Karpas-422 (cell line): ENCODE measurements at regions not wholly inside any gene's neighbourhood (a gene's known extent, or its start where the extent isn't known, plus 50 kb on each side); places are given as distances from the start of the nearest gene placed in this dataset.

Experiments used
- DNase-seq: peaks from one replicate; pipeline ENCODE4 v3.0.0-alpha.2; 2015
- H2AFZ ChIP-seq: fragments of 200-600 bp; sonication (generic); 2 replicates; pipeline ENCODE4 v1.6.1; 2014; ENCODE audit warnings: antibody characterized with exemption, low read length, mixed read lengths
- H3K27ac ChIP-seq: fragments of 200-600 bp; sonication (generic); 2 replicates; pipeline ENCODE4 v1.5.1; 2014; ENCODE audit warnings: mild to moderate bottlenecking, low read length, moderate library complexity
- H3K27me3 ChIP-seq: fragments of 200-600 bp; sonication (generic); 2 replicates; pipeline ENCODE4 v1.6.1; 2014; ENCODE audit warnings: low read length, mixed read lengths
- H3K36me3 ChIP-seq: fragments of 200-600 bp; sonication (generic); 2 replicates; pipeline ENCODE4 v1.6.1; 2014; ENCODE audit warnings: low read length, mixed read lengths; ENCODE audit not compliant: insufficient read depth
- H3K4me1 ChIP-seq: fragments of 200-600 bp; sonication (generic); 2 replicates; pipeline ENCODE4 v1.6.1; 2014; ENCODE audit warnings: mild to moderate bottlenecking, low read length, mixed read lengths
- H3K4me2 ChIP-seq: fragments of 200-600 bp; sonication (generic); 2 replicates; pipeline ENCODE4 v1.6.1; 2014; ENCODE audit warnings: low read length, low read depth, mild to moderate bottlenecking; ENCODE audit not compliant: poor library complexity, severe bottlenecking
- H3K4me3 ChIP-seq: fragments of 200-600 bp; sonication (generic); 2 replicates; pipeline ENCODE4 v1.5.1; 2014; ENCODE audit warnings: mild to moderate bottlenecking, antibody characterized with exemption, low read length, mixed read lengths
- H3K79me2 ChIP-seq: fragments of 200-600 bp; sonication (generic); 2 replicates; pipeline ENCODE4 v1.6.1; 2014; ENCODE audit warnings: mild to moderate bottlenecking, low read length, mixed read lengths
- H3K9ac ChIP-seq: fragments of 200-600 bp; sonication (generic); 2 replicates; pipeline ENCODE4 v1.6.0; 2014; ENCODE audit warnings: low read length
- H3K9me2 ChIP-seq: fragments of 200-600 bp; sonication (generic), shearing (Covaris generic); replicated peaks from 2 replicates; pipeline ENCODE4 v1.6.0; 2014; ENCODE audit warnings: mild to moderate bottlenecking, low read length, moderate library complexity; ENCODE audit not compliant: insufficient read depth
- H3K9me3 ChIP-seq: fragments of 300-700, 200-600 bp; sonication (generic); 2 replicates; pipeline ENCODE4 v1.6.1; 2014; ENCODE audit warnings: low read length, mixed read lengths
- H4K20me1 ChIP-seq: fragments of 200-600 bp; sonication (generic); 2 replicates; pipeline ENCODE4 v1.6.1; 2014; ENCODE audit warnings: mild to moderate bottlenecking, antibody characterized with exemption, low read length, low read depth; ENCODE audit not compliant: insufficient read depth

GRCh38 chr11:109762546-109762945 lies 330.6 kb upstream of the ZC3H12C start:
- Histone ChIP-seq H3K4me1 (no peaks in the 10 kb centered on the region), H3K79me2 (no peaks in the 10 kb centered on the region), H4K20me1 (no peaks in the 10 kb centered on the region), H3K4me2 (no peak overlapping the region), H3K27me3 (no peaks in the 10 kb centered on the region), H3K9me3 (no peaks in the 10 kb centered on the region), H3K27ac (no peak overlapping the region), H3K9me2 (no peaks in the 10 kb centered on the region), H3K9ac (no peak overlapping the region), H3K36me3 (no peaks in the 10 kb centered on the region), H2AFZ (no peak overlapping the region), H3K4me3 (no peak overlapping the region)
- DNase-seq = no peak

- Histone ChIP-seq H3K4me3 (no peak overlapping the region), H3K79me2 (no peaks in the 10 kb centered on the region)
Measured at GRCh38 chr11:109765709-109766311, 327.4 kb upstream of the ZC3H12C start.

GRCh38 chr11:109769858-109770257 lies 323.3 kb upstream of the ZC3H12C start:
- Histone ChIP-seq H3K9me3 (no peaks in the 10 kb centered on the region), H3K27ac (no peak overlapping the region), H3K9ac (no peak overlapping the region), H4K20me1 (no peaks in the 10 kb centered on the region), H3K27me3 (no peaks in the 10 kb centered on the region), H3K4me1 (no peaks in the 10 kb centered on the region), H3K36me3 (no peaks in the 10 kb centered on the region), H3K4me3 (no peak overlapping the region), H3K4me2 (no peak overlapping the region), H2AFZ (no peak overlapping the region), H3K9me2 (no peaks in the 10 kb centered on the region), H3K79me2 (no peaks in the 10 kb centered on the region)
- DNase-seq = no peak

More at GRCh38 chr11:109765709-109766311, 327.4 kb upstream of the ZC3H12C start:
- Histone ChIP-seq H2AFZ (no peak overlapping the region), H3K27me3 (no peaks in the 10 kb centered on the region), H4K20me1 (no peaks in the 10 kb centered on the region), H3K27ac (no peak overlapping the region), H3K36me3 (no peaks in the 10 kb centered on the region), H3K4me1 (no peaks in the 10 kb centered on the region), H3K4me2 (no peak overlapping the region), H3K9ac (no peak overlapping the region), H3K9me3 (no peaks in the 10 kb centered on the region), H3K9me2 (no peaks in the 10 kb centered on the region)
- no peak for DNase-seq

GRCh38 chr11:109770323-109770722 lies 322.9 kb upstream of the ZC3H12C start:
- Histone ChIP-seq H3K9me3 (no peaks in the 10 kb centered on the region), H4K20me1 (no peaks in the 10 kb centered on the region), H3K9me2 (no peaks in the 10 kb centered on the region), H3K27me3 (no peaks in the 10 kb centered on the region), H3K4me2 (no peak overlapping the region), H3K4me1 (no peaks in the 10 kb centered on the region), H3K79me2 (no peaks in the 10 kb centered on the region), H3K27ac (no peak overlapping the region), H3K9ac (no peak overlapping the region), H3K4me3 (no peak overlapping the region), H2AFZ (no peak overlapping the region), H3K36me3 (no peaks in the 10 kb centered on the region)
- DNase-seq = no peak

GRCh38 chr11:109772892-109773291 lies 320.3 kb upstream of the ZC3H12C start:
- H3K27me3 ChIP-seq = no peaks in the 10 kb centered on the region
- no peaks in the 10 kb centered on the region for H3K79me2 ChIP-seq
- H3K27ac ChIP-seq = no peak overlapping the region
- no peak overlapping the region for H2AFZ ChIP-seq
- no peak overlapping the region for H3K4me2 ChIP-seq
- no peak overlapping the region for H3K9ac ChIP-seq
- no peaks in the 10 kb centered on the region for H3K9me2 ChIP-seq
- H4K20me1 ChIP-seq = no peaks in the 10 kb centered on the region
- DNase-seq = no peak
- H3K9me3 ChIP-seq = no peaks in the 10 kb centered on the region
- no peaks in the 10 kb centered on the region for H3K4me1 ChIP-seq
- H3K36me3 ChIP-seq = no peaks in the 10 kb centered on the region
- H3K4me3 ChIP-seq = no peak overlapping the region

GRCh38 chr11:109775686-109776085 lies 317.5 kb upstream of the ZC3H12C start:
- no peak for DNase-seq
- Histone ChIP-seq H2AFZ (no peak overlapping the region), H3K4me3 (no peak overlapping the region), H3K79me2 (no peaks in the 10 kb centered on the region), H3K9me2 (no peaks in the 10 kb centered on the region), H3K36me3 (no peaks in the 10 kb centered on the region), H3K9ac (no peak overlapping the region), H3K4me2 (no peak overlapping the region), H3K27ac (no peak overlapping the region), H3K27me3 (no peaks in the 10 kb centered on the region), H3K9me3 (no peaks in the 10 kb centered on the region), H3K4me1 (no peaks in the 10 kb centered on the region), H4K20me1 (no peaks in the 10 kb centered on the region)

GRCh38 chr11:109783014-109783413 lies 310.2 kb upstream of the ZC3H12C start:
- no peak overlapping the region for H3K27ac ChIP-seq
- no peak overlapping the region for H2AFZ ChIP-seq
- no peaks in the 10 kb centered on the region for H3K79me2 ChIP-seq
- no peaks in the 10 kb centered on the region for H3K36me3 ChIP-seq
- no peaks in the 10 kb centered on the region for H4K20me1 ChIP-seq
- no peaks in the 10 kb centered on the region for H3K27me3 ChIP-seq
- H3K9ac ChIP-seq = no peak overlapping the region
- no peaks in the 10 kb centered on the region for H3K9me2 ChIP-seq
- no peak overlapping the region for H3K4me2 ChIP-seq
- no peaks in the 10 kb centered on the region for H3K9me3 ChIP-seq
- H3K4me1 ChIP-seq = no peaks in the 10 kb centered on the region
- H3K4me3 ChIP-seq = no peak overlapping the region
- no peak for DNase-seq

- no peak overlapping the region for H3K4me3 ChIP-seq
- no peak overlapping the region for H3K9ac ChIP-seq
- no peak for DNase-seq
- H3K79me2 ChIP-seq = no peaks in the 10 kb centered on the region
- no peaks in the 10 kb centered on the region for H3K9me3 ChIP-seq
- H3K4me1 ChIP-seq = no peaks in the 10 kb centered on the region
- H2AFZ ChIP-seq = no peak overlapping the region
- H4K20me1 ChIP-seq = no peaks in the 10 kb centered on the region
- H3K9me2 ChIP-seq = no peaks in the 10 kb centered on the region
- no peaks in the 10 kb centered on the region; the same call in 1 of the 2 replicates for H3K27me3 ChIP-seq
- no peaks in the 10 kb centered on the region for H3K36me3 ChIP-seq
- no peak overlapping the region for H3K4me2 ChIP-seq
- no peak overlapping the region for H3K27ac ChIP-seq
Measured at GRCh38 chr11:109783840-109784239, 309.4 kb upstream of the ZC3H12C start.

GRCh38 chr11:109784536-109784935 lies 308.7 kb upstream of the ZC3H12C start:
- H3K4me2 ChIP-seq = no peak overlapping the region
- H4K20me1 ChIP-seq = no peaks in the 10 kb centered on the region
- H3K9me2 ChIP-seq = no peaks in the 10 kb centered on the region
- H3K27ac ChIP-seq = no peak overlapping the region
- H3K4me3 ChIP-seq = no peak overlapping the region
- no peaks in the 10 kb centered on the region for H3K4me1 ChIP-seq
- no peaks in the 10 kb centered on the region; the same call in 1 of the 2 replicates for H3K27me3 ChIP-seq
- no peaks in the 10 kb centered on the region for H3K36me3 ChIP-seq
- no peaks in the 10 kb centered on the region for H3K79me2 ChIP-seq
- no peak overlapping the region for H2AFZ ChIP-seq
- no peak overlapping the region for H3K9ac ChIP-seq
- H3K9me3 ChIP-seq = no peaks in the 10 kb centered on the region
- no peak for DNase-seq
